ENCODE measurements at regions not wholly inside any gene's neighbourhood (a gene's known extent, or its start where the extent isn't known, plus 50 kb on each side); places are given as distances from the start of the nearest gene placed in this dataset.

DNA sequence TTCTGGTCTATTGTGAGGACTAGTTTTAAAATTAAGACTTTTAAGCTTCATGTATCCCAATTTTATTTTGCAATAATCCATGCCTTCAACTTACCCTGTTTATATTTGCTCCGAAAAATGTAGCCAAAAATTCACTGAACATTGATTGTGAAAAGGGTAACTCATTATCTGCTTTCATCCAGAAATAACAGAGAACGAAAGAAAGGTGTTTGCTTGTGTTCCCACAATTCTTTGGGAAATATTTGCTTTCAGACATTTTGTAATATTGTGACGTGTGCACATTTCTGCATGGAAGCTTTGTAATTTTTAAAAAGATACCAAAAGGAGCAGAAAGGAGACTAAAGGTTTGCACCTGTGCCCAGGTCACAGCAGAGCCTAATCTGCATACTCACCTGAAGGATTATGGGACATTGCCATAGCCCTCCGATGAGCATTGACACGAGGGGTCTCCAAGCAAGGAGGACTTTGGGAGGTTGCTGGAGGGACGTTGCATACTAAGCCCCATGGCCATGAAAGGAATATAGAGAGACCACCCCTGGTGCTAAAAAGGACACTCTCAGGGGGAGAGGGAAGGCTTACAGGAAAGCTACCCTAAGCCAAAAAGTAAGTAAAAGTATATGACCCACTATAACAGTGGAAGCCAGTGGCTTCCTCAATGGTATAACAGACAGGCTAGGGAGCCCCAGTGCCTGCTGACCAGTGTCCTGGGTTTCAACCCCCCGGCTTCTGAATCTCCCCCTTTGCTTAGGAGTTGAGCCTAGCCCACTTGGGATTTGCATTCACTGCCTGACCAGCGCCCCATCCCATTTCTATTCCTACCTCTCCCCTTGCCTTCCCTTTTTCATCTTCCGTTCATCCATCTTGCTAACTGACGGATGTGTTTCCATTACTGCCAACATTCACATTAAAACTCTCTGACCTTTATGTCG is 148.6 kb upstream of the ZC3H12A start:
- TF ChIP-seq, protein P1, sequence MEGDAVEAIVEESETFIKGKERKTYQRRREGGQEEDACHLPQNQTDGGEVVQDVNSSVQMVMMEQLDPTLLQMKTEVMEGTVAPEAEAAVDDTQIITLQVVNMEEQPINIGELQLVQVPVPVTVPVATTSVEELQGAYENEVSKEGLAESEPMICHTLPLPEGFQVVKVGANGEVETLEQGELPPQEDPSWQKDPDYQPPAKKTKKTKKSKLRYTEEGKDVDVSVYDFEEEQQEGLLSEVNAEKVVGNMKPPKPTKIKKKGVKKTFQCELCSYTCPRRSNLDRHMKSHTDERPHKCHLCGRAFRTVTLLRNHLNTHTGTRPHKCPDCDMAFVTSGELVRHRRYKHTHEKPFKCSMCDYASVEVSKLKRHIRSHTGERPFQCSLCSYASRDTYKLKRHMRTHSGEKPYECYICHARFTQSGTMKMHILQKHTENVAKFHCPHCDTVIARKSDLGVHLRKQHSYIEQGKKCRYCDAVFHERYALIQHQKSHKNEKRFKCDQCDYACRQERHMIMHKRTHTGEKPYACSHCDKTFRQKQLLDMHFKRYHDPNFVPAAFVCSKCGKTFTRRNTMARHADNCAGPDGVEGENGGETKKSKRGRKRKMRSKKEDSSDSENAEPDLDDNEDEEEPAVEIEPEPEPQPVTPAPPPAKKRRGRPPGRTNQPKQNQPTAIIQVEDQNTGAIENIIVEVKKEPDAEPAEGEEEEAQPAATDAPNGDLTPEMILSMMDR (IDR thresholded peaks at IDR 0.05): no peak
- TF ChIP-seq POLR2AphosphoS5 (IDR thresholded peaks at IDR 0.05) (no peak), POLR2A (IDR thresholded peaks at IDR 0.05) (no peak), EP300 (IDR thresholded peaks at IDR 0.05) (no peak)
